ENCODE measurements at regions not wholly inside any gene's neighbourhood (a gene's known extent, or its start where the extent isn't known, plus 50 kb on each side); places are given as distances from the start of the nearest gene placed in this dataset.

DNA sequence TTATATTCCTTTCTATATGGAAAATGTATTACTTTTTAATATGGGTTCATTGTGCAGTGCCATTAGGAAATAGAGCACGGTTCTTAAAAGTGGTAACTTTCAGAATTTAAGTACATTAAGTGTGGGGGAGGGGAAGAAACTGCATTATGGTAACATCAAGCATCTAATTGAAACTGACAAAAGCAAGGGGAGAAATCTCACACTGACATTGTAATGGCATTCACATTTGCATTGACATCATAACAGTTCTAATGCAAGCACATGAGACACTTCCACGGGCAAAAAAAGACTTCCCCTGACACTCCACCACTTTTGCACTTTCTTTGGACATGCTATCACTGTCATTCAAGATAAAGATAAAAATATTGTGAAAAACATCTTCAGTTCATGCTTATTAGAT lies 431.3 kb upstream of the SMIM21 start:
- Mint-ChIP-seq H3K27ac (no peak overlapping the region), H3K9me3 (peaks cover 0 to 7% (median 5%) of the 10 kb centered on the region in 8 donors), H3K36me3 (no peaks in the 10 kb centered on the region), H3K27me3 (peaks cover 0 to 12% of the 10 kb centered on the region in 2 donors), H3K4me1 (no peaks in the 10 kb centered on the region), H3K4me3 (no peak overlapping the region)
- POLR2A ChIA-PET (ENCODE audit: partially characterized antibody), result no interaction called here
- Histone ChIP-seq H3K27ac (ENCODE audit: low read depth, low read length) (no peak overlapping the region), H3K36me3 (ENCODE audit: insufficient read depth, low read length) (no peaks in the 10 kb centered on the region), H3K4me3 (ENCODE audit: low read length in 2 of 2) (no peak overlapping the region), H3K9me3 (ENCODE audit: control insufficient read depth in 1 of 2, low read length in 2 of 2) (no peaks in the 10 kb centered on the region), H3K27me3 (ENCODE audit: insufficient read depth, low read length) (no peaks in the 10 kb centered on the region), H3K4me1 (ENCODE audit: insufficient read depth, low read length) (no peaks in the 10 kb centered on the region)
- DNase-seq, result no peak
- CTCF ChIA-PET (ENCODE audit: partially characterized antibody), result no interaction called here
- intact Hi-C loops (cut with micrococcal nuclease), result no loop called here

DNA sequence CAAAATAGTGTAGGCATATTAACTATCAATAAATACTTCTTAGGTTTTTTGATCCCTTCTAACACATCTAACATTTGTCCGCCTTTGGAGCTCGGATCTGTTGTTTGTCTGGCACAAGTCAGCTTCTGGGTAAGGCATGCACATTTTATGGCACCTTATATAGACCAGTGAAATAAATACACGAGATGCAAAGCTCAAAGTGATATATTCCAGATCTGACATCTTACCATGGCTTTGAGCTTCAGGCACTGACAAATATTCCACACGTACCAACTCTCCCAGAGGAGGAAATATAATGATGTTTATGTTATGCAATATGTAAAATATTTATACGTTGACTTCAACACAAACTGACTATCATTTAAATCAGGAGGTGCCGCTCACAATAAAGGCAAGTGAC lies 430.1 kb upstream of the SMIM21 start:
- ChIA-PET POLR2A (ENCODE audit: partially characterized antibody) (no interaction called here), CTCF (ENCODE audit: partially characterized antibody) (interaction anchor here (0.7 kb wide), 1 partner anchor 162 kb away, joined by 3 read pairs; no protein-coding TSS in a partner anchor)
- Histone ChIP-seq H3K27me3 (ENCODE audit: insufficient read depth, low read length) (no peaks in the 10 kb centered on the region), H3K4me3 (ENCODE audit: low read length in 2 of 2) (no peak overlapping the region), H3K9me3 (ENCODE audit: control insufficient read depth in 1 of 2, low read length in 2 of 2) (no peaks in the 10 kb centered on the region), H3K27ac (ENCODE audit: low read depth, low read length) (no peak overlapping the region), H3K36me3 (ENCODE audit: insufficient read depth, low read length) (no peaks in the 10 kb centered on the region), H3K4me1 (ENCODE audit: insufficient read depth, low read length) (no peaks in the 10 kb centered on the region)
- Mint-ChIP-seq H3K36me3 (no peaks in the 10 kb centered on the region), H3K9me3 (peaks cover 0 to 7% (median 4%) of the 10 kb centered on the region in 8 donors), H3K4me3 (no peak overlapping the region), H3K27ac (no peak overlapping the region), H3K4me1 (no peaks in the 10 kb centered on the region), H3K27me3 (peaks cover 0 to 12% of the 10 kb centered on the region in 2 donors)
- DNase-seq, result no peak
- intact Hi-C loops (cut with micrococcal nuclease), result no loop called here

- CTCF ChIA-PET (ENCODE audit: partially characterized antibody), result no interaction called here
Observed at GRCh38 chr18:75854808-75855207, 427.3 kb upstream of the SMIM21 start.

GRCh38 chr18:75854174-75854573 lies 426.7 kb upstream of the SMIM21 start:
- Mint-ChIP-seq H3K4me1 (no peaks in the 10 kb centered on the region), H3K4me3 (no peak overlapping the region), H3K27ac (no peak overlapping the region), H3K36me3 (no peaks in the 10 kb centered on the region), H3K9me3 (peaks cover 0 to 3% (median 0%) of the 10 kb centered on the region in 8 donors), H3K27me3 (no peaks in the 10 kb centered on the region)
- DNase-seq, result no peak
- H3K9me3 ChIP-seq (ENCODE audit: control insufficient read depth in 1 of 2, low read length in 2 of 2), result no peaks in the 10 kb centered on the region
- intact Hi-C loops (cut with micrococcal nuclease), result no loop called here
- H3K36me3 ChIP-seq (ENCODE audit: insufficient read depth, low read length), result no peaks in the 10 kb centered on the region
- ChIA-PET POLR2A (ENCODE audit: partially characterized antibody) (no interaction called here), CTCF (ENCODE audit: partially characterized antibody) (no interaction called here)
- no peaks in the 10 kb centered on the region for H3K27me3 ChIP-seq (ENCODE audit: insufficient read depth, low read length)
- H3K4me1 ChIP-seq (ENCODE audit: insufficient read depth, low read length), result no peaks in the 10 kb centered on the region
- H3K4me3 ChIP-seq (ENCODE audit: low read length in 2 of 2), result no peak overlapping the region
- H3K27ac ChIP-seq (ENCODE audit: low read depth, low read length), result no peak overlapping the region

More at GRCh38 chr18:75854808-75855207, 427.3 kb upstream of the SMIM21 start:
- intact Hi-C loops (cut with micrococcal nuclease), result no loop called here
- Mint-ChIP-seq H3K4me1 (no peaks in the 10 kb centered on the region), H3K4me3 (no peak overlapping the region), H3K36me3 (no peaks in the 10 kb centered on the region), H3K9me3 (peaks cover 0 to 4% (median 0%) of the 10 kb centered on the region in 8 donors), H3K27ac (no peak overlapping the region), H3K27me3 (peaks cover 0 to 3% of the 10 kb centered on the region in 2 donors)
- no peaks in the 10 kb centered on the region for H3K27me3 ChIP-seq (ENCODE audit: insufficient read depth, low read length)
- H3K27ac ChIP-seq (ENCODE audit: low read depth, low read length), result no peak overlapping the region
- no peaks in the 10 kb centered on the region for H3K9me3 ChIP-seq (ENCODE audit: control insufficient read depth in 1 of 2, low read length in 2 of 2)
- DNase-seq, result no peak
- POLR2A ChIA-PET (ENCODE audit: partially characterized antibody), result no interaction called here
- H3K4me3 ChIP-seq (ENCODE audit: low read length in 2 of 2), result no peak overlapping the region
- H3K4me1 ChIP-seq (ENCODE audit: insufficient read depth, low read length), result no peaks in the 10 kb centered on the region
- H3K36me3 ChIP-seq (ENCODE audit: insufficient read depth, low read length), result no peaks in the 10 kb centered on the region

GRCh38 chr18:75846321-75846720 lies 418.8 kb upstream of the SMIM21 start:
- Mint-ChIP-seq H3K36me3 (no peaks in the 10 kb centered on the region), H3K27me3 (no peaks in the 10 kb centered on the region), H3K27ac (no peak overlapping the region), H3K9me3 (peaks cover 0 to 7% (median 4%) of the 10 kb centered on the region in 8 donors), H3K4me1 (no peaks in the 10 kb centered on the region), H3K4me3 (no peak overlapping the region)
- no peak for DNase-seq
- ChIA-PET POLR2A (ENCODE audit: partially characterized antibody) (no interaction called here), CTCF (ENCODE audit: partially characterized antibody) (no interaction called here)
- Histone ChIP-seq H3K9me3 (ENCODE audit: control insufficient read depth in 1 of 2, low read length in 2 of 2) (no peaks in the 10 kb centered on the region), H3K27me3 (ENCODE audit: insufficient read depth, low read length) (no peaks in the 10 kb centered on the region), H3K4me1 (ENCODE audit: insufficient read depth, low read length) (no peaks in the 10 kb centered on the region), H3K36me3 (ENCODE audit: insufficient read depth, low read length) (no peaks in the 10 kb centered on the region), H3K27ac (ENCODE audit: low read depth, low read length) (no peak overlapping the region), H3K4me3 (ENCODE audit: low read length in 2 of 2) (no peak overlapping the region)
- intact Hi-C loops (cut with micrococcal nuclease), result no loop called here

DNA sequence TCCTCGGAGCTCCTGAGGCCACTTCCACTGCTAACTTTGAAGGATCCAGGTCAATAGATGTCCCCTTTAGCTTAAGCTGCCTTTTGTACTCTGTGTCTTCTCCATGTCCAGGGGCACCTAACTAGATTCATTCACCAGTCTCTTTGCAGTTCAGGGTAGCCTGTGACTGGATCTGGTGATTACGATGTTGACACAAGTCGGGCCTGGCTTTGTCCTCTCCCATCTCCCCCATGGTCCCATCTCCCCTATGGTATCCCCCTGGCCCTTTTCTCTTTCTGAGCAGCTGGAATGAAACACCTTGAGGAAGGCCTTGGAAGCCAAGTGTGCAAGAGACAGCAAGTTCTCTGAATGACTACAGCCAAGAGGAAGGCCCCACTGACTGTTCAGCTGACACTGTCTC lies 417.9 kb upstream of the SMIM21 start:
- intact Hi-C loops (cut with micrococcal nuclease), result no loop called here
- no peak for DNase-seq
- Mint-ChIP-seq H3K4me1 (no peaks in the 10 kb centered on the region), H3K4me3 (no peak overlapping the region), H3K27me3 (no peaks in the 10 kb centered on the region), H3K27ac (no peak overlapping the region), H3K9me3 (peaks cover 0 to 7% (median 4%) of the 10 kb centered on the region in 8 donors), H3K36me3 (no peaks in the 10 kb centered on the region)
- ChIA-PET CTCF (ENCODE audit: partially characterized antibody) (no interaction called here), POLR2A (ENCODE audit: partially characterized antibody) (no interaction called here)
- Histone ChIP-seq H3K4me3 (ENCODE audit: low read length in 2 of 2) (no peak overlapping the region), H3K9me3 (ENCODE audit: control insufficient read depth in 1 of 2, low read length in 2 of 2) (no peaks in the 10 kb centered on the region), H3K36me3 (ENCODE audit: insufficient read depth, low read length) (no peaks in the 10 kb centered on the region), H3K27me3 (ENCODE audit: insufficient read depth, low read length) (no peaks in the 10 kb centered on the region), H3K27ac (ENCODE audit: low read depth, low read length) (no peak overlapping the region), H3K4me1 (ENCODE audit: insufficient read depth, low read length) (no peaks in the 10 kb centered on the region)

DNA sequence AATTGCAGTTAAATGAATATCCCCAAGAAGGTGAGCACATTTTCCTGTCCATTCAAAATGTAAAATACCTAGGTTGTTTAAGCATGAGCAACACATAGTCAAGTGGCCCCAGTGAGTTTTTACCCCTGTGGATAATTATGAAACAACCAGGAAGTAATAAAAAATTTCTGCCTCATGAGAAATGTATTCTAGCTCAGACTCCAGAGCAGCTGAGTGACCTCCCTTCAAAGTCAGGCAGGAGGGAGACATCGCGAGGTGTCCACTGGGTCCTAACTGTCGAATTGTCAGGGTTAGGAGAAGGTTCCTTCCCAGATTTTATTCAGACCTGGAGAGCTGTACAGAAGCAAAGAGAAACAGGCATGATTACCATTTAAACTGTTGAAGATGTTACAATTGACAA lies 416.6 kb upstream of the SMIM21 start:
- CTCF ChIA-PET (ENCODE audit: partially characterized antibody), result no interaction called here
- H3K4me1 Mint-ChIP-seq, result no peaks in the 10 kb centered on the region
- H3K4me3 Mint-ChIP-seq, result no peak overlapping the region
- peaks cover 0 to 7% (median 4%) of the 10 kb centered on the region in 8 donors for H3K9me3 Mint-ChIP-seq
- no peak for DNase-seq
- H3K4me1 ChIP-seq (ENCODE audit: insufficient read depth, low read length), result no peaks in the 10 kb centered on the region
- H3K27me3 Mint-ChIP-seq, result peaks cover 0 to 2% of the 10 kb centered on the region in 2 donors
- POLR2A ChIA-PET (ENCODE audit: partially characterized antibody), result no interaction called here
- H3K27ac ChIP-seq (ENCODE audit: low read depth, low read length), result no peak overlapping the region
- H3K27me3 ChIP-seq (ENCODE audit: insufficient read depth, low read length), result no peaks in the 10 kb centered on the region
- H3K27ac Mint-ChIP-seq, result no peak overlapping the region
- H3K9me3 ChIP-seq (ENCODE audit: control insufficient read depth in 1 of 2, low read length in 2 of 2), result no peaks in the 10 kb centered on the region
- intact Hi-C loops (cut with micrococcal nuclease), result no loop called here
- H3K36me3 ChIP-seq (ENCODE audit: insufficient read depth, low read length), result no peaks in the 10 kb centered on the region
- no peak overlapping the region for H3K4me3 ChIP-seq (ENCODE audit: low read length in 2 of 2)
- H3K36me3 Mint-ChIP-seq, result no peaks in the 10 kb centered on the region

DNA sequence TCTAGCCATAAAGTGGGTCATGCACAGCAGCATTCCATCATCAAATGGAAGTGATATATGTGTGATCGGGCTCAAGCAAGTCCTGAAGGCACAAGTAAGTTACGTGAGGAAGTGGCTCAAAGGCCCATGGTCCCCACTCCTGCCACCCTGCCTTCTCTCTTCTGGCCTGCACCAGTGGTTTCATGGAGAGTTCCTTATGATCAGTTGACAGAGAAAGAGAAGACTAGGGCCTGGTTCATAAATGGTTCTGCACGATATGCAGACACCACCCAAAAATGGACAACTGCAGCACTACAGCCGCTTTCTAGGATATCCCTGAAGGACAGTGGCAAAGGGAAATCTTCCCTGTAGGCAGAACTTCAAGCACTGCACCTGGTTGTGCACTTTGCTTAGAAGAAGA lies 412.6 kb upstream of the SMIM21 start:
- no peak overlapping the region for H3K27ac Mint-ChIP-seq
- intact Hi-C loops (cut with micrococcal nuclease), result no loop called here
- Histone ChIP-seq H3K9me3 (ENCODE audit: control insufficient read depth in 1 of 2, low read length in 2 of 2) (no peaks in the 10 kb centered on the region), H3K4me1 (ENCODE audit: insufficient read depth, low read length) (no peaks in the 10 kb centered on the region), H3K36me3 (ENCODE audit: insufficient read depth, low read length) (no peaks in the 10 kb centered on the region), H3K27me3 (ENCODE audit: insufficient read depth, low read length) (no peaks in the 10 kb centered on the region), H3K27ac (ENCODE audit: low read depth, low read length) (no peak overlapping the region), H3K4me3 (ENCODE audit: low read length in 2 of 2) (no peak overlapping the region)
- no peaks in the 10 kb centered on the region for H3K36me3 Mint-ChIP-seq
- ChIA-PET POLR2A (ENCODE audit: partially characterized antibody) (no interaction called here), CTCF (ENCODE audit: partially characterized antibody) (no interaction called here)
- H3K9me3 Mint-ChIP-seq, result peaks cover 0 to 4% (median 2%) of the 10 kb centered on the region in 8 donors
- no peaks in the 10 kb centered on the region for H3K4me1 Mint-ChIP-seq
- no peak overlapping the region for H3K4me3 Mint-ChIP-seq
- H3K27me3 Mint-ChIP-seq, result peaks cover 0 to 2% of the 10 kb centered on the region in 2 donors
- DNase-seq, result no peak
